Cardiac muscle cell (in vitro differentiated cells and primary cell): ENCODE measurements at regions not wholly inside any gene's neighbourhood (a gene's known extent, or its start where the extent isn't known, plus 50 kb on each side); places are given as distances from the start of the nearest gene placed in this dataset.

Experiments used
- DNase-seq, 2 donors: peaks; one replicate each; pipeline versions ENCODE4 v3.0.0 to v3.0.0-alpha.2; 2010 to 2017; ENCODE audit warnings: low read depth in 1 of 2, low spot score in 1 of 2
- H3K27ac ChIP-seq: fragments of 200-600 bp; sonication (generic); 2 replicates; pipeline ENCODE4 v1.5.1; 2016
- H3K27me3 ChIP-seq: fragments of 200-600 bp; sonication (generic); 2 replicates; pipeline ENCODE4 v1.6.0; 2016; ENCODE audit warnings: control low read depth
- H3K36me3 ChIP-seq: fragments of 200-600 bp; sonication (generic); 2 replicates; pipeline ENCODE4 v1.5.1; 2016; ENCODE audit warnings: control low read depth
- H3K4me1 ChIP-seq: fragments of 200-600 bp; sonication (generic); 2 replicates; pipeline ENCODE4 v1.8.1; 2017; ENCODE audit warnings: low read depth, mild to moderate bottlenecking, mixed run types
- H3K4me3 ChIP-seq: fragments of 200-600 bp; sonication (generic); 2 replicates; pipeline ENCODE4 v1.5.1; 2016; ENCODE audit warnings: mild to moderate bottlenecking
- H3K9me3 ChIP-seq: fragments of 200-600 bp; sonication (generic); 2 replicates; pipeline ENCODE4 v1.5.1; 2017; ENCODE audit warnings: low read depth, mild to moderate bottlenecking, control low read depth
- TF ChIP-seq, protein P1 (sequence below): IDR thresholded peaks from 2 replicates; pipeline ENCODE4 v1.5.1; 2012; ENCODE audit warnings: low read depth, mild to moderate bottlenecking, low read length

DNA sequence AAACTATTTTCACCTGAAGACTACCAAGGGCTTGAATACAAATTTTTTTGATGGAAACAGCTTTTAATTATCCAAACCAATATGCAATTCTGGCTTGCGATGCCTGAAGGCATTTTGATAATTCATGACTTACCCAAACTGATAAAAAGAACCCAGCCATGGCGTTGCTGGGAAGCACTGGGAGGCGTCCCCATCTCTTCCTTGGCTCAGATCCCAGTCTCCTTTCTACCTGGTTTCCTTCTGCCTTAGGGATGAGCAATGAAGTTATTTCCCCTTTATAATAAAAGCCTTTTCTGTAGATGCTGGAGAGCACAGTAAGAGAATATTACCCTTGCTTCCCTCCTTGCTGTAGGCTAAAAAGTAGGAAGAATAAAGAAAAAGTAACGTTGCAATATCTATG, 129.1 kb upstream of the ANK3 start:
- TF ChIP-seq, protein P1, sequence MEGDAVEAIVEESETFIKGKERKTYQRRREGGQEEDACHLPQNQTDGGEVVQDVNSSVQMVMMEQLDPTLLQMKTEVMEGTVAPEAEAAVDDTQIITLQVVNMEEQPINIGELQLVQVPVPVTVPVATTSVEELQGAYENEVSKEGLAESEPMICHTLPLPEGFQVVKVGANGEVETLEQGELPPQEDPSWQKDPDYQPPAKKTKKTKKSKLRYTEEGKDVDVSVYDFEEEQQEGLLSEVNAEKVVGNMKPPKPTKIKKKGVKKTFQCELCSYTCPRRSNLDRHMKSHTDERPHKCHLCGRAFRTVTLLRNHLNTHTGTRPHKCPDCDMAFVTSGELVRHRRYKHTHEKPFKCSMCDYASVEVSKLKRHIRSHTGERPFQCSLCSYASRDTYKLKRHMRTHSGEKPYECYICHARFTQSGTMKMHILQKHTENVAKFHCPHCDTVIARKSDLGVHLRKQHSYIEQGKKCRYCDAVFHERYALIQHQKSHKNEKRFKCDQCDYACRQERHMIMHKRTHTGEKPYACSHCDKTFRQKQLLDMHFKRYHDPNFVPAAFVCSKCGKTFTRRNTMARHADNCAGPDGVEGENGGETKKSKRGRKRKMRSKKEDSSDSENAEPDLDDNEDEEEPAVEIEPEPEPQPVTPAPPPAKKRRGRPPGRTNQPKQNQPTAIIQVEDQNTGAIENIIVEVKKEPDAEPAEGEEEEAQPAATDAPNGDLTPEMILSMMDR, result no peak
- peaks cover 5% of the 10 kb centered on the region for H3K4me1 ChIP-seq
- no peaks in the 10 kb centered on the region for H3K9me3 ChIP-seq

DNA sequence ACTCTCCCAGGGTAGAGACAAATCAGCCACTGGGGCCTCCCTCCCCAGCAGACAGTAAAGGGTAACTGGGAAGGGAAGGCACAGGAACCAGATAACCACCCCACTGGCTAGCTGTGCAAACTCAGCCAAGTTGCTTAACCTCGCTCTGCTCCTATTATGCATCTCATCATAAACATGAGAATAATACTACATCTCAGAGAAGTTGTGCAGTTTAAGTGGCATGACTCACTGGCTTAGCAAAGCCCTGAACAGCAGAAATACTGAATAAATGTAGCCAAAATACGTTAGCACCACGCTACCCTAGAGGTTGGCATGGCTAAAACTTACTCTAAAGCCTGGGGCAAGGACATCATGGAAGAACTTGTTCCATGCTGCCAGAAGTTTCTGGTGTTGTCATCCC, 128.1 kb upstream of the ANK3 start:
- Histone ChIP-seq H3K27ac (no peak overlapping the region), H3K4me1 (peaks cover 5% of the 10 kb centered on the region), H3K27me3 (no peaks in the 10 kb centered on the region), H3K9me3 (no peaks in the 10 kb centered on the region), H3K36me3 (no peaks in the 10 kb centered on the region), H3K4me3 (no peak overlapping the region)
- no peak for DNase-seq
- TF ChIP-seq, protein P1, result no peak

More for the DNA sequence above, 129.1 kb upstream of the ANK3 start:
- Histone ChIP-seq H3K27me3 (no peaks in the 10 kb centered on the region), H3K27ac (no peak overlapping the region), H3K36me3 (no peaks in the 10 kb centered on the region), H3K4me3 (no peak overlapping the region)
- no peak for DNase-seq

DNA sequence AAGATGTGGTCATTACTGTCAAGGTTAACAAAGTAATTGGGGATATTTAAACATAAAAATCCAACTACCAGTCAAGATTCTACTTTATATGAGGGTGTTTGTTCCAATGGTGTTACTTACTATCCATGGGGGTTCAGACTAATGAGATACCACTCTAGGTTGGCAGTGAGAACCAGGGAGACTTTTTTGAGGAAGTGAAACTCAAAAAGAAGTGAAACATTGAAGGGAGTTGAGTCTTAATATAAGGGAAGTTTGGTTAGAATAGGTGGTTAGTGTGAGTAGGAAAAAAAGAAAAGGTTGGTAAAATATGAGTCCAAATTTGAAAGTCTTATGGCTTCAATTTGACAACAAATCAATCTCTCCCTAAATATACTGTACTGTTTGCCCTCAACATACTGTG, 123.6 kb upstream of the ANK3 start:
- Histone ChIP-seq H3K36me3 (no peaks in the 10 kb centered on the region), H3K27ac (no peak overlapping the region), H3K4me1 (no peaks in the 10 kb centered on the region), H3K27me3 (no peaks in the 10 kb centered on the region), H3K4me3 (no peak overlapping the region), H3K9me3 (no peaks in the 10 kb centered on the region)
- DNase-seq, result no peak
- TF ChIP-seq, protein P1, result no peak

DNA sequence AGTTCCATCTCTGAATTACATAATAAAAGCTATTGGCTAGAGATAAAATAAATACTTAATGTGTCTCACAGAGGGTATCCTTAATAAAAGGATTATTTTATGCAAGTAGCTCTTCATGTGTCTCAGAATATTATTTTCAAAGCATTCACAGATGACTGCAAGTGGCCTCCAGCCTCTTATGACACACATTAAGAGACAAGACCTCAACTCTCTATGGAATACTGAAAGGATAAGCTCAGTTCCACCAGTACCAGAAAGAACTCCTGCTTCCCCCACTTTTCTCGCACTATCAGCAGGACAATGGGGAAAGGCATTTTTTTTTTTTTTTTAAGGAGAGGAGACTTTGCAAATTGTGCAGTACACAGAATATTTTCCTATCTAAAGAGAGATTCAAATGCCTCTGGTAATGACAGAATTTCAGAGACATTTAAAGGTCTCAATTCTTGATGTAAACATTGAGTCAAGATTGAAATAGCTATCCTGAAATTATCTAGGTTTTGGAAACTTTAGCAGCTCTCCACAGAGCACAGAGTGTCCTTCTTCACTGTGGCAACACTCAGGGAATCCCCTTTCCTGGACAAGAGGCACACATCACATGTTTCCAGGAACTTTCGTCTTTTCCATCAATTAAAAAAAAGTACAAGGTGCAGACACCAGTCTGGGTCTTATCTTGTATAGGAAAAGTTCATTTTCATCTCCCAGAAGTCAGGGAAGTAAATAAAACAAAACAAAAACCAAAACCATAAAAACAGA, 122.0 kb upstream of the ANK3 start:
- H3K4me1 ChIP-seq, result no peaks in the 10 kb centered on the region
- no peaks in the 10 kb centered on the region for H3K36me3 ChIP-seq
- no peak overlapping the region for H3K4me3 ChIP-seq
- no peaks in the 10 kb centered on the region for H3K27me3 ChIP-seq
- TF ChIP-seq, protein P1, result no peak
- H3K27ac ChIP-seq, result no peak overlapping the region
- DNase-seq, result peak in 1 of 2 donors; percentile 27
- no peaks in the 10 kb centered on the region for H3K9me3 ChIP-seq

DNA sequence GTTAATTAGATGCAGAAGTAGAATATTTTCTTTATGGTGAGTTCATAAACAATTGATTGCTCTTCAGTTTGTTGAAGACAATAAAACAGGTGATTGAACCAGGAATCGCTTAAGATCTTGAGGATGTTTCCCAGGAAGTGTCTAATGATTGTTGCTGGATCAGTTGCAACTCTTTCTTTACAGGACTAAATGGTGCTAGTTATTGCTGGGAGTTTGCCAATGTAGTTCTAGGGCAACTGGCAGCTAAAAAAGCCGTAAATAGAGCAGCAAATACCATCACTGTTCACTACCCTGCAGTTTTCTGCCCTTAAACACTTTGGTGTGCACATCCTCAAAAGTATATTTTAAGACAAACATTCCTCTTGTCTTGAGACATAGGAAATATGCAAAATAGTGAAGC, 119.2 kb upstream of the ANK3 start:
- TF ChIP-seq, protein P1, result no peak
- DNase-seq, result no peak
- H3K9me3 ChIP-seq, result no peaks in the 10 kb centered on the region
- H3K4me3 ChIP-seq, result no peak overlapping the region
- H3K27ac ChIP-seq, result no peak overlapping the region
- no peaks in the 10 kb centered on the region for H3K27me3 ChIP-seq
- no peaks in the 10 kb centered on the region for H3K36me3 ChIP-seq
- no peaks in the 10 kb centered on the region for H3K4me1 ChIP-seq
